ENCODE measurements at regions not wholly inside any gene's neighbourhood (a gene's known extent, or its start where the extent isn't known, plus 50 kb on each side); places are given as distances from the start of the nearest gene placed in this dataset.
"Not testable (repeated sequence)": the region's sequence is repeated elsewhere in the genome, so short reads cannot be mapped to it uniquely, and the experiment has no call there.

DNA sequence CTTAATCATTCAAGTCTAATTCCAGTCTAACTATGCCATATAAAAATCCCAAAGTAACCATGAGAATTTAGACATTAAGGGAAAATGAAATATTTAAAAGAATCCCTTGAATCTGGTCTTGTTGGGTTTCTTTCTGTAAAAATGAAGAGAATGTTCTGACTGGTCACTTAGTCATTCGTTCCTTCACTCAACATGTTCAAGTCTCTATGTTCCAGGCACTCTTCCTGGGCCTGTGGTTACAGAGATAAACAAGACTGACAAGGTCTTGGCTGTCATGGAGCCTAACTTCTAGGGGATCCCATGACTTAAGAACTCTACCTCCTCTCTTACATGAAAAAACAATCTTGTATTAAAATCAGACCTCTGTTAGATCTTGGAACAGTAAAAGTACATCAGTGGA, 638.6 kb upstream of the TBL1XR1 start:
- no peak for DNase-seq

DNA sequence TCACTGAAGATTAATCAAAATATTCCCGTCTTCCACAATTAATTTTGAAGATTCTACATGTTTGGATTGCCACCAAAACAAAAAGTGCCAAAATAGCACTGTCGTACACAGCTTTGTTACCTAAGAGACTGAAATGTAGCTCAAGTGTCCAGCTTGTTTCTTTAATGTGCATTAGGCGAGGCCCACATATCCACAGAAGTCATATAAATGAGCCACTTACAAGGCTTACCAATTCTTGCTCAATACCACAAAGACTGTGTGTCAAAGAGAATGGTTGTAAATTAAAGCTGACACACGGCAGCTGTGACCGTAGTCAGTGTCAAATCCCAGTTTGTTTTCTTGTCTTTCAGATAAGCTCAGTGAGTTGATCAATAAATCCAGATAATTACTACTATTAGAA, 639.4 kb upstream of the TBL1XR1 start:
- no peak for DNase-seq

DNA sequence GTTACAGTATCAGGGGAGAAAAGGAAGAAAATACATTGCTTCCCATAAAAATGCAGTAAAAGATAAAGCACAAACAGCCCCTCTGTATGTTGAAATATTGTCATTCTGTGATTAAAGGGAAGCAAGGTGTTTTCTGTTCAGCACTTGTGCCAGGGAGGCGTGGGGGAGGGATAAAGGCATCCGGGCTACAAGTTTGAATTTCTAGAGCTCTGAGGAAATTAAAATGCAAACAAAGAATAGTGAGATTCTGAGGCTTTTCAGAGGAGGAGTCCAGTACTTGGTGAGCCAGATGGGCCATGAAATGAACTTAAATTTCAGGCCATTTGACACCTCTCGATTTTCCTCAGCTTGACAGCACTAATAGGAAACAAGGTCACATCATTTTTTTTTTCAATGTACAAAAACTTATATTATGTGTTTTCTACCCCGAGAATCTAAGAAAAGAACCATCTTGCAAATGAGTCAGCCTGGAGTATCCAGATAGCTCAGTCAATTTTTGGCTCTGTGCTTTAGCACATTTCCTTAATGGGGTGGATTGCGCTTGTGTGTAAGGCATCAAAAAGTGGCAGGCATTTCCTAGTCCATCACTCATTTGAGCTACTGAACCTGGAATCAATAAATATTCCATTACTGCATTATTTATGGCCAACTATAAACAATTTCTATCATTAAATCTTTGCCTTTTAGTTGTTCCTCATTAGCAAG, 640.8 kb upstream of the TBL1XR1 start:
- no peak for DNase-seq

GRCh38 chr3:177838766-177839350, 641.6 kb upstream of the TBL1XR1 start:
- no peak for DNase-seq

GRCh38 chr3:177842302-177842701, 645.0 kb upstream of the TBL1XR1 start:
- no peak for DNase-seq

DNA sequence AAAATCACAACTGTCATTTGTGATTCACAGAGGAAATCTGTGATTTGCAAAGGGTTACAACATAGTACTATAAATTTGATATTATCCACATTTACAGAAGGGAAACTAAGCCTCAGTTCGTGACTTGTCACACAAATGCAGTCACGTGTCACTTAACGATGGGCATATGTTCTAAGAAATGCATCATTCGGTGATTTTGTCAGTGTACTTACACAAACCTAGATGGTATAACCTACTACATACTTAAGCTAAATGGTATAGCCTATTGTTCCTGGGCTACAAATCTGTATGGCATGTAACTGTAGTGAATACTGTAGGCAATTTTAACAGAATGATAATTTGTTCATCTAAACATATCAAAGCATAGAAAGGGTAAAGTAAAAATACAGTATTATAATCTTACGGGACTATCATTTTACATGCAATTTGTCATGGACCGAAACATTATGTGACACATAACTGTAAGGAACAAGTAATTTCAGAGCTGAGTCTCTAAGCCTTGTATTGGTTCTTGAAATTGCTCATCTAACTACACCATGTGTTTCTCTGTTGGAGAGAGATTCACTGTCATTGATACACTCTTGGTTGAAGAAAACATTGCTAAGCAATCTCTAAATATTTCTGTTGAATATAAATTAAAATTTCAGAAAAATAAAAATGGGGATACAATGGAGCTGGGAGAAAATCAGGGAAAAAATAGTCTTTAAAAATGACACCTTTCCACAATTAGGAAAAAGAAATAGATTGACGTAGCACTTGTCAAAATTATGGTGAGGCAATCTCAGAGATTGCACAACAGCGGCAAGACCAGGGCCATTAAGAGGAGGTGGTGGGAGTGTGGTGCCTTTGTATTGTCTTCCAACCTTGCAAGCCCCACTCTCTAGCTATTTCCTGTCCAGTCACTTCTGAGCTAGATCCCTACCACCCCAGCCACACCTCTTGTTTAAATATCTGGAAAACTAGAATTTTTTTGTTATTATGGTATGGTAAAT, 645.8 kb upstream of the TBL1XR1 start:
- no peak for DNase-seq

GRCh38 chr3:177852001-177852807, 654.9 kb upstream of the TBL1XR1 start:
- DNase-seq = no peak

GRCh38 chr3:177855021-177855420, 657.7 kb upstream of the TBL1XR1 start:
- no peak for DNase-seq

- no peak for DNase-seq
These were observed 662.9 kb upstream of the TBL1XR1 start for GRCh38 chr3:177860184-177860583.

GRCh38 chr3:177862962-177863491, 665.7 kb upstream of the TBL1XR1 start:
- no peak for DNase-seq

DNA sequence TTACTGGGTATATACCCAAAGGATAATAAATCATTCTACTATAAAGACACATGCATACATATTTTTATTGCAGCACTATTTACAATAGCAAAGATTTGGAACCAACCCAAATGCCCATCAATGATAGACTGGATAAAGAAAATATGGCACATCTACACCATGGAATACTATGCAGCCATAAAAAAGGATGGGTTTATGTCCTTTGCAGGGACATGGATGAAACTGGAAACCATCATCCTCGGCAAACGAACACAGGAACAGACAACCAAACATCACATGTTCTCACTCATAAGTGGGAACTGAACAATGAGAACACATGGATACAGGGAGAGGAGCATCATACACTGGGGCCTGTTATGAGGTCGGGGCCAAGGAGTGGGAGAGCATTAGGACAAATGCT, 665.0 kb upstream of the KCNMB2 start:
- not testable (repeated sequence) for DNase-seq

DNA sequence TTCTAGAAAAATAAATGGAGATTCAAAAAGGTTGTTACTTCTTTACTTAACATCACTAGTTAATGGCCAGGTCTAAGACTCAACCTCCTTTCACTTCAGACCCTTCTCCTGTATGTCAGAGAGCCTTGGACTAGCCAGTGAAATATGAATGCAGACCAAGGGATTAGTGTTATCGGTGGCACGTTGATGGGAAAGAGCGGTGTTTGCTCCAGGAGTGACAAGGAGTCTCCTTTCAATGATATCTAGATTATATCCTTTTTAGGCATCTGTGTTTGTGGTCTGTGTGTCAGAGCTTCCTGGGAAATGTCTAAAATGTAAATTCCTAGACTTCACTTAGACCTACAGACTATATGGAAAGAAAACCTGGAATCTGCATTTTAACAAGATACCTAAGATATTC, 658.0 kb upstream of the KCNMB2 start:
- no peak for DNase-seq

DNA sequence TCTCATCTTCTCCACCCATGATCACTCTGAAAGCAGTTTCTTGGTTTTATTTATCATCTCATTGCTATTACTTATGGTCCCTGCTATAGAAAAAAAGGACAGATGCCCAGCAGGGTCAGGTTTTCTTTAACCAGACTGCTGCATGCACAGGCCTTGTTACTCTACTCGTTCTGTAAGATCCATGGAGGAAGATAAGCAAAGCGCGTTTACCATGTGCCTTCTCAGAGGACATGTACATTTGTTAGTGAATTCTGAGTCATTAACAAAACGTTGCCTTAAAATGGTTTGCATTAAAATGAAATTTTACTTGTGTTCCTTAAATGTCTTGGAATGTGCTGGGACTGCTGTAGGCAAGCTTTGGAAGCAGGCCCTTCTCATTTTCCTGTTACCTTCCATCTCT, 657.3 kb upstream of the KCNMB2 start:
- no peak for DNase-seq

DNA sequence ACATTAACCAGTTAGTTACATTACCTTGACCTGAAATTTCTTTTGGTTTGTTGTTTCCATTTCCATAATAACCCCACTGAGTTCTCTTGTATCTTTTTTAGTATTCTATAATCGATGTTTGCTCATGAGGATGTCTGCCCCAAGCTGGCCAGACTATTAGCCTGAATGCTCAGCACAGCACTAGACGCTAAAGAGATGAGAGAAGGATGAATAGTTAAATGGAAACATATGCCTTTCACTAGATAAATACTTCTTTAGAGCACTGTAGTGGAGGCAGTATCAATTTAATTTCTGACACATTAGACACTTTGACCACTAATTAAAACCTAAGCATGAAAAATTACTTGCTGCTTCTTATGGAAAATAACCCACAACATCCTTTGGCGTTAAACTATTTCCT, 654.9 kb upstream of the KCNMB2 start:
- no peak for DNase-seq

DNA sequence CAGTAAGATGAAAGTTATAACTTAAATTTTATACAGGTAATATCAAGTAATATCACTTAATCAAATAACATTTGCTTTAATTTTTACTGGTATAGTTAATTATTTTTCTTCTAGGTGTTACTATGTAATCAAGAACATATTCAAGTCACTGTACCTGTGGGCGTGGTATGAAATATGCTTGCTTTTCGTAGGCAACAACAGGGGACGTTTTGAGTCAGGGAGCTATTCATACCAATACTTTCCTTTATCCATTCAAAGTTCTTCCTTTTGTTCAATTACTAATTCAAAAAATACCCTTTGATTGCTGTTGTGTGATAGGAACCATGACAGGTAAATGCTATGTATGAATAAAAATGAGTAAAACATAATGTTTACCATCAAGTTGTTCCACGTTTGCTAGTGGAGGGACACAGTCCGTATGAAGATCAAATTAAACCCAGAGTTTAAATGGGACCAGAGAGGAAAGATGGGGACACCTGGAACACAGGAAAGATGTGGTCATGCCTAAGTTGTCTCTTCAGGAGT, 654.0 kb upstream of the KCNMB2 start:
- DNase-seq = no peak

- no peak for DNase-seq
These were observed 653.1 kb upstream of the KCNMB2 start for GRCh38 chr3:177883091-177883490.

DNA sequence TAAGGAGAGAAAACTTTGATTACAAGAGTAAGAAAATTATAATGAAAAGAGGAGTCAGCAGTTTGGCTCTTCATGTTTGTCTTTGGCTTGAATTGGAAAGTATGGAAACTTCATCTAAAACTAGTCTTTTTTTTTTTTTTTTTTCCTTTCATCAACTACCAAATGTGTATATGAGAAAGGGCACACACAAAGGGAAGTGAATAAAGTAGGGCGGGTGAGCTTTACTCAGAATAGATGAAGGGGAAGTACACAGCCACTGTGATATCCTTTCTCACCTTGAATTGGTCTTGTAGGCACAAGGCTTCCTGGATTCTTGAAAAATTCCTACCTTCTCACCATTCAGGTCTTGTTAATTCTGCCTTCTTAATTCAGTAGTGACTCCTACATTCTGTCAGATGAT, 652.3 kb upstream of the KCNMB2 start:
- DNase-seq = no peak

GRCh38 chr3:177885063-177885462, 651.2 kb upstream of the KCNMB2 start:
- DNase-seq = no peak

DNA sequence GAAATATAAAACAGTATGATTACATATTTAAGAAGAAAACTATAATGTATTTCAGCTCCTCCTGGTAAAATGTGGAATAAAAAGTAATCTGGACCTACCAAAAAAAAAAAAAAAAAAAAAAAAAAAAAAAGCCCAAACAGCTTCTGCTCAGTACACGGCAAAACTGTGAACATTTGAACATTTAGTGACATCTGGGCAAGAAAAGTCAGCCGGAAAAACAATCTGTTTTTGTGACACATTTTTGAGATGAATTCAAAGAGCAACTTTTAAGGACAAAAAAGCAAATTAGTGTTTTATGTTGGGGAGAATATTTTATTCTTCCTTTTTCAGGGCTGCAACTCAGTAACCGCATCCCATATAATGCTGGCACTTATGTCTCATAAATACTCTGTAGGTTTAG, 649.7 kb upstream of the KCNMB2 start:
- no peak for DNase-seq

DNA sequence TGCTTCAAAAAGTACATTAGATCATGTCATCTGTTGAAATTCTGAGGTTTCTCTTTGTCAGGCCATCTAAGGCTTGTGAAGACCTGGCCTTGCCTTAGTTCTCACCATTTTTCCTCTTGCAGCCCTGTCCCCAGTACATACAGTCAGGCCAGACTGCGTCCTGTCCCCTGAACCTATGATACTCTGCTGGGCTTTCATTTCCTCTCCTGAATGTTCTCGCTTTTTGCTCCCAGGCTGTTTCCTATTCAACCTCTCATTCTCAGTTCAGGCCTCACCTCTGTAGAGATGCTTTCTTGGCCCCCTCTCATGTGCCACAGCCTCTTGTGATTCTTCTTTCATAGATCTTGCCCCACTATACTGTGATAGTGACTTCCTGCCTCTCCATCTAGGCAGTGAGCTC, 648.8 kb upstream of the KCNMB2 start:
- no peak for DNase-seq

DNA sequence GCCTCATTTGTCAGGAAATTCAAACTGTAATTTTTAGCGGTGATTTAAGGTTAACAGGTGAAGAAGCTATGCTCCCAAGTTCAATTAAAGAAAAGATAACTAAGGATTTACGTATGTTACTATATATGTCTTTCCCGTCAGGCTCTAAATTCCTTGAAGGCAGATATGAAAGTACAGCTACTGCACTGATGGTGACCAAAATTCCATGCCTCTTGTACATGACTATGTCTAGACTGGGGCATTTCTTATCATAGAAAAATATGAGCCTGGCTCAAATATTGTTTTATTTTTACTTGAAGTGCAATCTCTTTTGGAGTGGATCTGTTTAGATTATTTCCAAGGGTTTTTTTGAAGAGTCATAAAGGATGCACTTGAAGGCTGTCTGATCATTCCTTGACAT, 647.1 kb upstream of the KCNMB2 start:
- DNase-seq = no peak

Data from hypothalamus (tissue), 51 donors.